NCI-H187 (cell line): ENCODE measurements at regions not wholly inside any gene's neighbourhood (a gene's known extent, or its start where the extent isn't known, plus 50 kb on each side); places are given as distances from the start of the nearest gene placed in this dataset.

Source experiments
- DNase-seq, 2 experiments: peaks; one replicate each; lab custom pipeline; 2025; lab: John Stamatoyannopoulos, UW

GRCh38 chr4:89166971-89167475 lies 55.7 kb downstream of the TIGD2 start:
- no peak for DNase-seq

GRCh38 chr4:89171176-89171805 lies 60.0 kb downstream of the TIGD2 start:
- DNase-seq: no peak

- no peak for DNase-seq
Observed at GRCh38 chr4:89172865-89173264, 61.5 kb downstream of the TIGD2 start.

- DNase-seq: peak; percentile 60 to 79
Observed at GRCh38 chr4:89173336-89174090, 62.2 kb downstream of the TIGD2 start.

DNA sequence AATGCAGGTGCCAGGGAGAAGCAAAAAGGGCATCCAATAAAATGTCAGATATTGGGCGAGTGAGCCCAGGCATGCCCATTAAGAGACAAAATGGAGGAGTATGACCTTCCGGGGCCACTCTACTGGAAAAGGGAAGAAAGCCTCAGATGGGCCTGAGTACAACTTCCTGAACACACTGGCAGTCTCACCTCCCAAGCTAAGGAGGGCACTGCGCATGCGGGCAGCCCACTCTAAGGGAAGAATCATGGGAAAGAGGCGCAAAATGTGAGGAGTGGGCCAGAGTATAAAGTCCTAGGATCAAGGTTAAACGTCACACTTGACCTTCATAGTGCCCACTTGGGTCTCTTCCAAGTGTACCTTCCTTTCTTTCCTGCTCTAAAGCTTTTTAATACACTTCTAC lies 63.5 kb downstream of the TIGD2 start:
- DNase-seq: no peak

GRCh38 chr4:89175611-89176010 lies 64.3 kb downstream of the TIGD2 start:
- no peak for DNase-seq

DNA sequence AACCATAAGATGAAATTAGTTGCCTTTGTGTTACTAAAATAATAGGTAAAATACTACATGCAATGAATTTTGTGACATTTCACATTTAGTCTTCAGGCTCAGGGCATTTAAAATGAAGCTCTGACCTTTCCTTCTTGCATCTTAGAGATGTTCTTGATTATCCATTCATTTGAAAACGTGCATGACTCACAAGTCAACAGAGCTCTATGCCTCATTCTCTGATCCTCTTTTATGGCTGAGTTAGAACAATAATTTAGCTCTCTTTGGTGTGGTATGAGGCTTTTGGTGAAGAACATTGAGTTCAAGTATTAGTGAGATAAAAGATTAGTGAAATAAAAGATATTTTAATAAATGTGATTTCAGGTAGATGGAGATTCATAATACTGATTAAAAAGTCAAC lies 66.5 kb downstream of the TIGD2 start:
- DNase-seq: no peak

DNA sequence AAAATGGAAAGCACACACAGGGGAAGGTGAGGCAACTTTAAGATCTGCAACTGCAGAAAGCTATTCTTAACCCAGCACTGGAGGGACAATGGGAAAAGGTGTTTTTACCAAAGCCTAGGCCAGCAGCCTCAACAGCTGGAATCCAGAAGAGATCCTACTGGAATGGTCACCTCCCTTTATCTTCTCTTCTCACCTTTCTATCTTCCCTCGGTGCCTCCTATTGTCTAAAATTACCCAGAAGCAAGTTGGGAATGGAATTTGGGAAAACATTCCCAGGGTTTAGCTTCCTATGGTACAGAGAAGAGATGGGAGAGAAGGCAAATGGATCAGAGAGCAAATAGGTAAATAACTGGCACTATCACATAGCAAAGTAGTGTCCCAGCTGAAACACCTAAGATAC lies 73.1 kb downstream of the TIGD2 start:
- no peak for DNase-seq
